Stimulated activated CD4-positive, alpha-beta T cell treated with anti-CD3 and anti-CD28 coated beads, Interleukin-2, amount 100 ng/mL, for 4 hours (primary cell): ENCODE measurements at regions not wholly inside any gene's neighbourhood (a gene's known extent, or its start where the extent isn't known, plus 50 kb on each side); places are given as distances from the start of the nearest gene placed in this dataset.
"Not testable (repeated sequence)": the region's sequence is repeated elsewhere in the genome, so short reads cannot be mapped to it uniquely, and the experiment has no call there.

ENCODE experiments used
- DNase-seq: peaks from one replicate; pipeline ENCODE4 v3.0.0-alpha.2; 2020; ENCODE audit warnings: low read depth

DNA sequence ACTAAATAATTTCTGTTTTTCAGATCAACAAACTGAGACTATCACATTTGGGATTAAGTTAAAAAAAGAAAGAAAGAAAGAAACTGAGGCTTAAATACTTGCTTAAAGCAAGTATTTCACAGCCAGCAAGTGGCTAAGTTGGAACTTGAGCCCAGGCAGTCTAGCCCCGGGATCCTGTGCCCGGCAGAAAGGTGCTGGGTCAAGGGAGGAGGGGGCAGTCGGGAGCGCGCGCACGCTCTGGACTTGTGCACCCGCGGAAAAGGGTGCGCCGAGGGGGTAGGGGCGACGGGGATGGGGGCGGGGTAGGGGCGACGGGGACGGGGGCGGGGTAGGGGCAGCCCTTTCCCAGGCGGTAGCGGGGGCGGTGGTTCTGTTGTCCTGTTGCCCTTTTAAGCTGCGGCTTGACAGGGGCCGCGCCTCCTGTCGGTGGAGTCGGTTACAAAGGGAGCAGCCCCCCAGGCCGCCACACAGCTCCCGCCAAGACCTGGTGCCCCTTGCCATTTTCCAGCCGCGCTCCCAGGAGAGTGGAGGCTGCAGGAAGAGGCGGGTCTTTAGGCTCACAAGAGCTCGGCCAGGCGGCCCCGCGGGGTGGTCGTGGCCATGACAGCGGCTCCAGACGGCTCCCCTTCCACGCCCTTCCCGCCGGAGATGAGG is 60.6 kb downstream of the GOLGA8T start:
- not testable (repeated sequence) for DNase-seq

DNA sequence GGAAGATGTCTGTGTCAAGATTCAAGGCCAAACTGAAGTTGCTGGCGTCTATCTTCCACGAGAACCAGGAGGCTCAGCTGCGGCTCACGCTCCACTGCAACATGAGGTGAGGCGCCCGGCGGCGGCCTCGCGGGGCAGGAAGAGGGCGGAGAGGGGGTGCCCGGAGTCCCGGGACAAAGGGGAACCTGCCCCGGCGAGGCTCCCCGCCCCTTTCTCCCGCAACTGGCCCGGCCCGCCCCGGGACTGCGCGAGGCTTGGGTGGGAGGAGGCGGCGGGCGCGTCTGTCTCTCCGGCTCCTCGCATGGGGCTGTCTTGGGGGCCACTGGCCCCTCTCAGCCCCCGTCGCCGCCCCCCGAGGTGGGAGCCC is 61.1 kb downstream of the GOLGA8T start:
- DNase-seq = peak; percentile 7

DNA sequence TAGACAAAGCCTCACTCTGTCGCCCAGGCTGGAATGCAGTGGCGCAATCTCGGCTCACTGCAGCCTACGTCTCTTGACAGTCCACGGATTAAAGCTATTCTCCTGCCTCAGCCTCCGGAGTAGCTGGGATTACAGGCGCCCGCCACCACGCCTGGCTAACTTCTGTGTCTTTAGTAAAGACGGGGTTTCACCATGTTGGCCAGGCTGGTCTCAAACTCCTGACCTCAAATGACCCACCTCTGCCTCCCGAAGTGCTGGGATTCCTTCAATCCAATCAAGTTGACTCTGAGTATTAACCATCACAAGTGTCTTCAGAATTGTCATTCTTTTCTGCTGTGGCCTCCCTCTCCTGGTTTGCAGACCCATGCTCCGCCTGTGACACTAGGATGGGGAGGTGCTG is 61.9 kb downstream of the GOLGA8T start:
- not testable (repeated sequence) for DNase-seq

DNA sequence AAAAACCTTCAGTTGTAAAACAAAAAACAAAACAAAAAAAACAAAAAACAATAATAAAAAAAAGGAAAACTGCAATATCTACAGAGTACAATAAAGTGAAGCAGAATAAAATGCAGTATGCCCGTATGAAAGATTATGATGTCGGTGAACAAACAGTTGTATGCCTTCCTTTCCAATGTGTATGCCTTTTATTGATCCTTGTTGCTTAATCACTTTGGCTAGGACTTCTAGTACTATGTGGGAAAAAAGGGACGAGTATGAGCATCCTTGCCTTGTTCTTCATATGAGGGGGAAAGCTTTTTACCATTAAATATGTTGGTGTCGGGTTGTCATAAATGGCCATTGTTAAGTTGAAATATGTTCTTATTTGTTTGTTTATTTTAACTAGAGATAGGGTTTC is 66.7 kb downstream of the GOLGA8T start:
- not testable (repeated sequence) for DNase-seq

DNA sequence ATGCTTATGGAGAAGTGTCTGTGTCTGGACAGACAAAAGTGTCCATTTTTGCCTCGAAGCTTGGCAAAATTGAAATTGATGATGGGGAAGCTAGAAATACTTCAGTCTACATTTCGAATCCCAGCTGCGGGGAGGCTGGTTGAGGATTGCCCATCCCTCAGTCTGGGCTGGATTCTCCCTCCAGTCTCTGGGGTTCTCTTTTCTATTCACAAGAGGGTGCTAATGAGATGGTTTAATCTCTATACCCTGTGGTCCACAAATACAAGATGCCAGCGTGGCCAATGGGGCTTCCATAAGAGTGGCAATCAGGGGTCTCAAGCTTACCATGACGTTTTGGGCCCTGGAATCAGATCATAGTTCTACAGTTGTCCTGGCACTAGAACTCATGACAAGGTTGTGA is 78.9 kb downstream of the GOLGA8T start:
- not testable (repeated sequence) for DNase-seq

DNA sequence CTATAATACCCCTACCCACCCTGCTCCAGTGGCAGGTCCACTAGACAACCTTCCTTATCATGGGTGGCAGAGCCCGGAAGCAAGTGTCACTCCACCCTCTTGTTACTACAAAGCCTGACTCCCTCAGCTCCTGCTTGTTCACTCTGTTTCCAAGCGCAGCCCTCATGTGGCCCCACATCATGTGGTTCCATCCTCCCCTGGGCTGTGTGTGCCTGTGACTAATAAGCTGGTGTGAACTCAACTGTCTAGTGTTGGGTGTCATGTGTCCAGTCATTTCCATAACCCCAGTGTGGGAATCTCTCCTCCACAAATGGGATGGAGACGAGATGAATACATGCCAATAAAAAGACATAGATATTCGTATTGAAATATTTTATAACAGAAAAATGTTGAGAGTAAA is 87.0 kb downstream of the GOLGA8T start:
- DNase-seq = not testable (repeated sequence)

DNA sequence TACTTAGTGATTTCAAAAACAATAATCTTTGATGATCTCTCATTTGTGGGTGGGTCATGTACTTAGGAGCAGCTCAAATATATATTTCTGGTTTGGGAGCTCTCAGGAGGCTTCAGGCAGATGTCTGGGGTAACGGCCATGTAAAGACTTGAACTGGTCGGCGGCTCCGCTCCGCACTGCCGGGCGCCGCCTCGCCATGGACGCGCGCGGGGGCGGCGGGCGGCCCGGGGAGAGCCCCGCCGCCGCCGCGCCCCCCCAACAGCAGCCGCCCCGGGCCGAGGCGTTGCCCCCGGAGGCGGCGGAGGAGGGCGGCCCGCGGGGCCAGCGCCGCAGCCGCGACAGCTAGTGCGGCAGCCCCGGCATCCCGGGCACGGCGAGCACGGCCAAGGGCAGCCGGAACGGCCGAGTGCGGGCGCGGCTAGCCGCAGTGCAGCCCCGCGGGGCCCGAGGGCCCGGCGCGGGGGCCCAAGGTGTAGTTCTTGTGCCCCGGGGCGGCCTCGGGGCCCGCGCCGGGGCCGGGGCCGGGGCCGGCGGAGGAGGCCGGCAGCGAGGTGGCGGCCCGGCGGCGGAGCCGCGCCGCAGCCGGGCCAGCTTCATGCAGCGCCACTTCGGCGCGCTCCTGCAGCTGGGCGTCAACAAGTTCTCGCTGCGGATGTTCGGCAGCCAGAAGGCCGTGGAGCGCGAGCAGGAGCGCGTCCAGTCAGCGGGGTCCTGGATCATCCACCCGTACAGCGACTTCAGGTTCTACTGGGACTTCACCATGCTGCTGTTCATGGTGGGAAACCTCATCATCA is 88.1 kb downstream of the GOLGA8T start:
- DNase-seq = not testable (repeated sequence)

DNA sequence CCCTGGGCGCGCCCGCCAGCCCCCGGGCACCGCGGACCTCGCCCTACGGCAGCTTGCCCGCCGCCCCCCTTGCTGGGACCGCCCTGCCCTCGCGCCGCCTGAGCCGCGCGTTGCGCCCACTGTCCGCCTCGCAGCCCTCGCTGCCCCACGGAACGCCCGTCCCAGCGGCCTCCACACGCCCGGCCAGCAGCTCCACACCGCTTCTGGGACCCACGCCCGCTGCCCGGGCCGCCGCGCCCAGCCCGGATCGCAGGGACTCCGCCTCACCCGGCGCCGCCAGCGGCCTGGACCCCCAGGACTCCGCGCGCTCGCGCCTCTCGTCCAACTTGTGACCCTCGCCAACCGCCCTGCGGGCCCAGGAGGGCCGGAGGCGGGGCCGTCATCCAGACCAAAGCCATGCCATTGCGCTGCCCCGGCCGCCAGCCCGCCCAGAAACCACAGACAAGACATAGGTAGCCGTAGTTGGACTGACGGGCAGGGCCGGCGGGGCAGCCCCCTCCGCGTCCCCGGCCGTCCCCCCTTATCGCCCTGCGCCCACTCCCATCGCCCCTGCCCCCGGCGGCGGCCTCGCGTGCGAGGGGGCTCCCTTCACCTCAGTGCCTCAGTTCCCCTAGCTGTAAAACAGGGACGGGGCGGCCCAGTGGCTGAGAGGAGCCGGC is 90.5 kb downstream of the GOLGA8T start:
- not testable (repeated sequence) for DNase-seq

DNA sequence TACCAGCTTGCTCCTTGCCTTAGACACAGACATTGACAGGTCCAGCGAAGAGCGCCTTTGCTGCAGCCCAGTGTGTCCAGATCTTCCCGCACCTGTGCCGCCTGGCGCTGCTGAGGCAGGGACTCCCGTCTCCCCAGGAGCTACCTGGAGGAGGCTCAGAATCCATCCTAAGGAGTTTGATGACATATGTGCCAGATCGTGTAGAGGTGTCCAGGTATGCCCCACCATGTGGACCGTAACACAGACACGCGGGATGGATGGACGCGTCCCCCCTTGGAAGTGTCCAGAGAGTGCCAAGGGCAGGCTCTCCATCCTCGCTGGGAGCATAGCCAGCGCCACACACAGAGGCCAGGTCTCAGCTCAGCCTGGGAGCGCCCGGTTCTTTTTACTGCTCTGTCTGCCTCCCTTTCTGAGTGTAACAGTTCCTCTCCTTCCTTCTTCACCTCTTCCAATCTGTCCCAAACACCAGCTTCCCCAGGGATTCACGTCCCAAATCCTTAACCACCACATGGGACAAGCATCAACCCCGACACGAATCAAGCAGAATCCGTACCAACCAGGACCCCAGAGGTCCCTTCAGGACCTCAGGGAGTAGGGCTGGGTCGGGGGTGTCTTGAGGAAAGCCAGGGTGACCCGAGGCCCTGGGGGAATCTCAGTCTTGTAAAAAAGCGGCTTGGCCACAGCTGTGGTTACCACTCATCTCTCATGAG is 126.7 kb downstream of the GOLGA8T start:
- not testable (repeated sequence) for DNase-seq

DNA sequence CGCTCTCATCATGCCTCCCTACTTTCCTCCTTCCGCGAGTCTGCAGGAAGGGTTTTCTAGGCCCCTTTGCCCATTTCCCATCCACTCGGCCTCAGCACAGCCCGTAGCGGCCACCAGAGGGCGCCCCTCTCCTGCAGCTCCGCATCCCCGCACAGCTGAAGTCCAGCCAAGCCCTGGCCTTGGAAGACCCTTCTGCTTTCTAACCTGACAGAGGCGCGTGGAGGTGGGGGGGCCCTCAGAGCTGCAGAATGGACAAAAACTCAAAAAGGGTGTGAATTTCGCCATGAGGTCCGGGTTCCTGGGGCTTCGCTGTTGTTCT is 127.2 kb downstream of the GOLGA8T start:
- not testable (repeated sequence) for DNase-seq

DNA sequence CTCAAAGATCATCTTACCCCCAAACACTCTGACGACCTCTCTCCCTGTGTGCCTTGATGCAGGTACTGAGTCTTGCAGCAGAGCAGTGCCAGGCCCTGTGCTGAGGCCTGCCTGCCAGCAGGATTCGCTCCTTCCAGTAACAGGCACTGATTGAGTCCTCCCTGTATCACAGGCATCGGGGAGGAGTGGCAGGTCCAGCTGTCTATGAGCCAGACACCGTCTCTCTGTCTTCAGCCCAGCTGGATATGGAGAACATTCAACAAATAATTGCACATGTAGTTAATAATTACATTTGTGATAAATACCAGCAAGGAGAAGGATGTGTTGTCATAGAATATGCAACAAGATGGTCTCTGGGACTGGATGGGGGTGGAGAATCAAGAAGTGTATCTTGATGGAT is 129.1 kb downstream of the GOLGA8T start:
- not testable (repeated sequence) for DNase-seq

DNA sequence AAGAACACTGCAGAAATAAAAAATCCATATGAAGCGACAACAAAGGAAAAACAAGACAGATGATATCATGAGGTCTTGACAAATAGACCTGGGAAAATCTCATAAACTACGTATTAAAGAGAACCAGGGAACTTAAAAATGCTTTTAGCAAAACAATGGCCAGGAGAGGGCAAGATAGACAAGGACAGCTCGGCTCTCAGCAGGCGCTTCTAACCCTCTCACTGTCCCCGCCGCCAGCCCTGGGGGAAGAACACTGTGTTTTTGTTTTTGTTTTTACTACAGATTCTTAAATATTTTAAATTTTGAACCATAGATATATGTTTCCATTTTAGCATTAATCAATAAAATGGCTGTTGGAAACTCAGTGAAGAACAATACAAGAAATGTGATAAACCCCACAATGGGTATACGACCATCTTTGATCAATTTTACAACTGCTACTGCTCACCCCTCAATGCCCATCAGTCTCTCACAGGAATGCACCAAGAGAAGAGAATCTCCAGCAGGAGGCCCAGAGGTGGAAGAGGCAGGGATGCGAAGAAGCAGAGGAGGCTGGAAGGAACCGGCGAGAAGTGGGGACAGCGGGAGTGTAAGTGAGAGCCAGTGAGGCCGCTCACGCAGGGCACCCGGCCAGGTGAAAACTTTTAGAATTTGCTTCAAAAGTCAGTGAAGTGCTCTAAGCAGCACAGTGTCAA is 98.0 kb downstream of the CHRFAM7A start:
- not testable (repeated sequence) for DNase-seq

DNA sequence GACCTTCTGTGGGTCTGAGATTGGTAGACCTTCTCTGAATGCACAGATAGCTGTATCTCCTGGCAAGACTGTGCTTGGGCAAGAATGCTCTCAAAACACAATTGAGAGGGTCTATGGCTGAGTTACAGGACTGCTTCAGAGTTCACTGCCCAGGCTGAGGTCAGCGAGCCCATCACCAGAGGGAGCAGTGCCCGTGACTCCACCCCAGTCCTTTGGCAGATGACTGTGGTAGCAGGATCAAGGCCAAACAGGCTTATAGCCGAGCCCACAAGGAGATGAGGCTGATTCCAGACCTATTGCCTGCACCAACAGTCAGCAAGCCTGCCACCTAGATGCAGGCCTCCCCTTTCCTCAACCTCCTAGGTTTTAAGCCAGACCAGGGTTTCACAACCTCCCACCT is 89.4 kb downstream of the CHRFAM7A start:
- not testable (repeated sequence) for DNase-seq
